GM18517 (cell line): ENCODE measurements at regions not wholly inside any gene's neighbourhood (a gene's known extent, or its start where the extent isn't known, plus 50 kb on each side); places are given as distances from the start of the nearest gene placed in this dataset.
"Not testable (repeated sequence)": the region's sequence is repeated elsewhere in the genome, so short reads cannot be mapped to it uniquely, and the experiment has no call there.

Experiments
- ATAC-seq: cut with Tn5 transposase; IDR thresholded peaks from one replicate; pipeline ENCODE4 v1.9.1; 2021; ENCODE audit warnings: mild to moderate bottlenecking, moderate library complexity; ENCODE audit not compliant: unreplicated experiment

DNA sequence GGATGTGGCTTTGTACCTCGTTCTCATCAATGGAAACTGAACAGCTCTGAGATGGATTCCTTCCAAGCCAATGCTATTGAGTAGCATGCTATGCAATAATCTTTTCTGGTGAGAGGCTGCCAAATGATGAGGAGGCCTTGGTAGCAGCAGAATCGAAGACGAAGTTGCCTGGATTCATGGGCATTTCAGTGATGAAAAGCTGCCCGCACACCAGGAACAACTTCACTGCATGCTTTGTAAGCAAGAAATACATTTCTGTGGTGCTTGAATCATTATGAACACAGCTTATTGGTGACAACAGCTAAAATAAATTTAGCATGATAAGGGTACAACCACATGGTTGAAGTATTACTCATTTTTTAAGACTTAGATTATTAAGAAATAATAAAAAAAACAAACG lies 246.8 kb upstream of the ROBO1 start:
- ATAC-seq = no peak

DNA sequence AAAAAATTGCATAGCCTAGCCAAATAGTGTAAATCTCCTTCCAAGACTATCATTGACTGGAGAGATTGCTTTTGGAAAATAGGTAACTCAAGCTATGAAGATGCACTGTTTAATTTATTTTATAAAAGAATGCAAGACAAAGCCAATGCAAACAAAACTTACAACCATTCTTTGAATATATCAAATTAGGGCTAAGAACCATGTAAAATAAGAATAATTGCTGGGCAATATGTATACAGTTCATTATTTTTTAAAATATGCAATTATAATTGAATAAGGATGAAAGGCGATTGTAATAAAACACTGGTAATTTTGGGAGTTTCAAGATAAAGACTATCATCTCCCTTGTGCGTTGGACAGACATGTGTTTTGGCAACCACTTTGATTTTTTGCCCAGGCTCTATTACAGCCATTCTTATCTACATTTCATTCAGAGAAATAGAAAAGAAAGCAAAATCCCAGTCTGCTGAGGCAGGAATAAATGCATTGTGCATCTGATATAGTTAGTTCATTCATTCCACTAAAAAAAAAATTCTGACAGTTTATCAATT lies 242.3 kb upstream of the ROBO1 start:
- ATAC-seq = no peak

DNA sequence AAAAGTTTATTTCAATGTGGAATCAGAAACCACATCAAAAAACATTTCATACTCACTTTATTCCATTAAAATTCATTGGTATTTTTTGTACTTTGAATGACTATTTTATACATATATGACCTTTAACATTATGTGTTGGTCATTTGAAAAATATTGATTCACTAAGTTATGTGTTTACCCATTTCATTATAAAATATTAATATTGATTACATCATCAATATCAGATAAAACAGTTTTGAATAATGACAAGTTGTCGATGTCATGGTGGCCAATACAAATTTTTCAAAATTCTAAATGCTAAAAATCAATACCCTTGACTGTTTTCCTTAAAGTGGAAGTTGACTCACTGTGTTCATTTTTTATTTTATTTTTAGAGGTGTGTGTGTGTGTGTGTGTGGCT lies 239.7 kb upstream of the ROBO1 start:
- no peak for ATAC-seq

DNA sequence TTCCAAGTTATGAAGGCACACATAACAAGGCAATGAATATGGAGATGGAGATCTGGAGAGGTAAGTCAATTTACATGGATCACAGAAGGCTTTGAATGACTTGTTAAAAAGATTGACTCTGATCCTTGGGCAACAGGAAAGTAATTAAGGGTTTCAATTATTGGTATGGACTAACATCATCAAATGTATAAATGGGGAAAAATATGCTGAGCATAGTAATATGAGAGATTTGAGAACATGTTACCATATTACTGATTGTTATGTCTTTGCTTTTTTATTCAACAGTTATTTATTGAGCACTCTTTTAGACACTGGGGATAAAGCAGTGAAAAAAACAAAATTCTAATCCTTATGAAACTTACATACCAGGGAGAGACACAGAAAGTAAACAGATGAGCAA lies 238.5 kb upstream of the ROBO1 start:
- no peak for ATAC-seq

DNA sequence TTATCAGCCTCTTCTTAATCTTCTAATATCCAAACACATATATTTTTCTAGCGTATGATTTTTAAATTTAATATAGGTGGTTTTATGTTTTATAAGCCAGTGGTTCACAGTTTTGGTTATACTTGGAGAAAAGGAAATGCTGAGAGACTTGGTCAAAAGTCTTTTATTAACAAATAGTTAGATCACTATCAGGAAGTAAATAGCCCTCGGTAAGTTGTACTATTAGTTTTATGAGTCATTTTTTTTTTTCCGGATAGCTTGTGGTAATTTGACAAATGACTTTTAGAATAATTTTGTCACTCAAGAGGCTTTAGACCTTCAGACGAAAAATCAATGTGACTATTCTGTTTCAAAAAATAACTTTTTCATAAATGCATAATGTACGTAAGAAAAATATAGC lies 232.2 kb upstream of the ROBO1 start:
- ATAC-seq = no peak

DNA sequence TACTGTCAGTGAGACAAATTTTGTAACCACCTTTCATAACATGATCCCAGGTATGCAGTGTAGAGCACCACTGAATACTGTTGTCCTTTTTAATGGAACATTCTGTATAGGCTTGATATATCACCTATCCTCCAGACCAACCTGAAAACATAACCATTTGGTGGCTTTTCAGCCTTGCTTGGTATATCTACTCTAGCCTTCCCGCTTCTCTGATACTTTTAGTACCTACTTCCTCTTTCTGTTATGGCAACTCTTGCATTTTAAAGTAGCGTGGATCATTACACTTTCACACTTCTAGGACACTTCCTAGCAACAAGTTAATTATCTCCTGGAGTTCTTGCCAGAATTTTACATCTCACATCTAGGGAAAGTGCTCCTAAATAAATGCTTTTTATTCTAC lies 226.6 kb upstream of the ROBO1 start:
- ATAC-seq = no peak

DNA sequence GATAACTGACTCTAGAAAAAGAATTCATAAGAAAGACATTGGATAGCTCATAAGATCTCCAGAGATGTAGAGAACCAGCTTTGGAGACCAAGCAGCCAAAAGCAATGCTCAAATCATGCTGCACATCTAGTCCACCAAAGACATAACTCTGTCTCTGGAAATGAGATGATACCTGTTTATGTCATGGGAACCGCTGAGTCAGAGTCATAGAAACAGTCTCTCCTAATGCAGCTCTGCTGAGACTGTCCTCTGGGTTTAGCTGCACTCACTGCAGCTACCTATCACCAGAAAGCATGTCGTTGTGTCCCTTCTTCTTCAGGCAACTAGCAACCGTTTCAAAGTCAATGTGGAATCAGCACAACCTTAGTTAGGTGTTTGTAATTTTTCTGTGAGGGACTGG lies 218.5 kb upstream of the ROBO1 start:
- no peak for ATAC-seq

DNA sequence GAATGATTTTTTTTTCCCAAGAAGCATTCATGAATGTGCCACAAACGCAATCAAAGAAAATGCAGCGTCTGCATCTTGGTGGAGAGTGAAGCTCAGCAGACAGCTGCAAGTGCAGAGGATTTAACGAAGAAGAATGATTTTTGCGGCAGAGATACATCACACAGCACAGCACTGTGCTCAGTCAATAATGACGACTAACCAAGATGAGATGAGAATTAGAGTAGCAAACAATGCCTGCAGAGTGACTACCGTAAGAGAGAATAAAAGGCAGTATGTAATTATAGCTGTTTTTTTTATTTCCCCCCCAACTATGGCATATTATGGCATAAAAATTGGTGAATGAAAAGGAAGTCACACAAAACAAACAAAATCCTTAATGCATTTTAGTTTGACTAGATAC lies 218.0 kb upstream of the ROBO1 start:
- ATAC-seq = no peak

DNA sequence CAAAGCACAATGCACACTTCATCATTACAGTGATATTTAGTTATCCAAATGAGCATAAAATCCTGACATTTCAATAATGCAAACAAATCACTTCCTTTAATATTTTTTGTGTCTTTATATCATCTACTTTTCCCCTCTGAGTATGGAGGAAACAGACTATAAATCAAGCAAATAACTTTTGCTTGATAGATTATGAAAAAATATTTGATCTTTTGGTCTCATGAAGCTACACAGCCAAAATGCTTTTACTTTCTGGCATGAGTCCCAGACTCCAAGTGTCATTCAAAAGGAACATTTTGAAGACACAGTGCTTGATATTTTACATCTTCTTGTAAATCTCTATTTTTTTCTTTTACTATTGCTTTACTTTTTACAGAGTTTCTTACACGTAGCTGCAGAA lies 215.3 kb upstream of the ROBO1 start:
- ATAC-seq = no peak

DNA sequence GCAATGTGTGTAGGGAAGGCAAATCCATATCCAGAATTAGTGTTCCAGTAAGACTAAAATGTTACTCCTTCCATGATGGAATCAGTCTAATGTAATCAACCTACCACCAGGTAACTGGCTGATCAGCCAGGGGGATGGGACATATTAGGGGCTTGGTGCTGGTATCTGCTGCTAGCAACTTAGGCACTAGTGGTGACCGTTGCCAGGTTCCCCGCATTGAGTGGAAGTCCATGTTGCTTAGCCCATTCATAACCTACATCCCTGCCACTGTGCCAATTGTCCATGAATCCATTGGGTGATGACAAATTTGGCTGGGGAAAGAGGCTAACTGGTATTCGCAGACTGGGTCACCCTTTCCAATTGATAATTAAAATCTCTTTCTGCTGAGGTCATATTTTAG lies 212.2 kb upstream of the ROBO1 start:
- ATAC-seq = no peak

DNA sequence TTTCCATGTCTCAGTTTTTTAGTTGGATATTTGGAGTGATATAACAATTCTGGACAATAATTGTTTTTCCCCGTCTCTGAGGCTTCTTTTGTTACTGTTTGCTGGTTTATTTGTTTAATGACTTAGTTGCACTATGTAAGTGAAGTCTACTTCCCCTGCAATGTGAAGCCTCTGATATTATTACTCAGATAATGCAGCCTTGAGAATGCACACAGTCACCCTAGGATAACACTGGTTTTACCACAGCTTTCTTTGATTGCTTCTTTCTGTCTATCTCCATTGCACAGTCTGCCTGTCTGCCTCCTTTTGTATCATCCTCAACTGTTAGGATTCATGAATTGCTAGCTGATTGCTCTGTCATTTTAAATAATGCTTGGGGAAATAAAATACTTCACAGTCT lies 208.7 kb upstream of the ROBO1 start:
- no peak for ATAC-seq

DNA sequence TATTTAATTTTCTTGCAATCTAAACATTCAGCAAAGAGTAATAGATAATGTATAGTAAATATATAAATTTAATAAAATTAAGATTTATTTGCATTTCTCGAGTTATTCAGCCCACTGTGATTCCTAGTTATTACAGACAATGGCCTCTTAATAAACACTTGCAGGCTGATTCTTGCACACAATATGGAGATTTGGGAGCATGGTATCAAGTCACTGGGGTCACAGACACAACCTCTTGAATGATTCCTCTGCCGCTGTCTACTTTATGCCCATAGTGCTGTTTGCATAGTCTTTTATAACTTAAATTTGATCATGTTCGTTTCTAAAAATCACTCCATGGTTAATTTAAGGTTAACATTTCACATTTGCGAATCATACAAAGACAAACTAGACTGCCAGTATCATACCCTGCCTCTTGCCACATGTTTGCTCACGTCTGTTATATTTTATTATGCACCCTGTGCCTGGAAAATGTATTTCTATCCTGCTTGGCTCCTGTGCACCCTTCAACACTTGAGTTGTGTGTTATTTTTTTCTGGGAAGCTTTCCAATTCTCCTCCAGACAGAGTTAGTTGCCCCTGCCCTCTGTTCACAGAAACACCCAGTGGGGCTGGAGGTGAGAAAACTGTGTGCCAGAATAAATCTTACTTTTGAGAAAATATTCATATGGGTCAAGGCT lies 206.3 kb upstream of the ROBO1 start:
- no peak for ATAC-seq

DNA sequence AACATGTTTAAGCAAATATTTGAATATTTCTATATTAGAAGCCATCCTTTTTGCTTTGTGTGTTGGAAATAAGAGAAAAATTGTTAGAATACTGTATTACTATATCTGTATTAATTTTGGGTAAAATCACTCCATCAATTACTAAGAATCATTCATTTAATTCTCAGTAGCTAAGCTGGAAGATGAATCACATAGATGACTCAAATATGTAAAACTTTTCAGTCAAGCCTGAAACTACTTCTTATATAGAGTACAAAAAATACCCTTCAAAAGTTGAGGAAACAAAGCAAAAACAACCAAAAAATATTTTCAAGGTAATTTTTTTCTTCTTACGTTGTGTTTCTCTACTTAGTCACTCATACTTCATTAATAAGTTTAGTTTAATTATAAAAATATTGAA lies 205.7 kb upstream of the ROBO1 start:
- ATAC-seq = no peak

DNA sequence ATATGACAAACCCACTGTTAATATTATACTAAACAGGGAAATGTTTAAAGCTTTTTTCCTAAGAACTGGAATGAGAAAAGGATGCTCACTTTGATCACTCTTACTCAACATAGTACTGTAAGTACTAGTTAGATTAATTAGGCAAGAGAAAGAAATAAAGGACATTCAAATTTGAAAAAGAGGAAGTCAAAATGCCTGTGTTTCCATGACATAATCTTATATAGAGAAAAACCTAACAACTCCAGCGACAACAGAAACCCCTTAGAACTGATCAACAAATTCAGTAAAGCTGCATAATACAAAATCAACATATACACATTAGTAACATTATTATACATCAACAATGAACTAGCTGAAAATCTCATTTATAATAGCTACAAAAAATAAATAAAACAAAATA lies 200.6 kb upstream of the ROBO1 start:
- no peak for ATAC-seq

DNA sequence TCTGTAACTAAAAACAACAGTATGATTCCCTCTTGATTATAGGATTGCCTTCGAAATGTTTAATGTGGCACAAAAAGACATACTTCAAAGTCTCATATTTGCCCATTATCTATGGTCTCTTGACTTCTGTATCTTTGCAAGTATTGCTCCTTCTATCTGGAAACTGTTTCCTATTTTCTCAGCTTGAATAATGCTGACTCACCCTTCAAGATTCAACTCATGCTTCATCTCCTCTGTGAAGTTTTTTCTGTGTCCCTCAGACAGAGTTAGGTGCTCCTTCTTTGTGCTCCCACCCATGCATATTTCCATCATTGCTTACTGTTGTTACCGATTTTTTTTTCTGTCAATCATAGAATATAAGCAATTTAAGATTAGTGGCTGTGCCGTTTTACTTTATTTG lies 192.8 kb upstream of the ROBO1 start:
- ATAC-seq = no peak

DNA sequence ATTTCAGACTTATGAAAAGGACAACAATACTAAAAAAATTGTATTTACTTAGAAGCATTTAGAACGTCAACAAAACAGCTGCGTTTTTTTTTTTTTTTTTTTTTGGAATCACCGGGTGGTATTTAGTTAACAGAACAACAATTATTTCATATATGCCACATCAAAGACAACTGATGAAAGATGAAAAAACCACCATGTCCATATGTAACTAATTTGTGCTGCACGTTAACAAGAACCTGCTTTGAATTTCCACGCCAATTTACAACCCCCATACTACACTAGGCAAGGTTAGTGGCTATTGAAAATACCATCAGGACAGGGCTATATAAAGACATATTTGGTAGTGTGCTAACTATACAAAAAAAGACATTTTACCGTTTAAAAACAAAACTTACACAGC lies 189.3 kb upstream of the ROBO1 start:
- ATAC-seq = no peak

DNA sequence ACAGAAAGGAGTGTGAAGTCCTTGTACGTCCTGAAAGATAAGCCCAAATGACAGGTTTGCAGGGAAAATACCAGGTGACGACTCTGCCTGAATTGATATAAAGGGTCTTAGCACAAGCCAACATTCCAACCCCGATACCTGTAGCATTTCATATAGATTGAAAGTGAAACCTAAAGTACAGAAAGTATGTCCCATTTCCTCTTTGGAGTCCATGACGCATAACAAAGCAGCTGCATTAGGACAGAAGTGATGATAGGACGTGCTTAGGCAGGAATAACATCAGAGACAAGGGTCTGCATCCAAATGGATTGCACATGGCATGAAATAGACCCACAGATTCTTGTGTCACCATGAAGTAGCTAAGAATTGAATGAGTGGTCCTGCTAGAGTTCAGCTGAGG lies 187.0 kb upstream of the ROBO1 start:
- no peak for ATAC-seq

DNA sequence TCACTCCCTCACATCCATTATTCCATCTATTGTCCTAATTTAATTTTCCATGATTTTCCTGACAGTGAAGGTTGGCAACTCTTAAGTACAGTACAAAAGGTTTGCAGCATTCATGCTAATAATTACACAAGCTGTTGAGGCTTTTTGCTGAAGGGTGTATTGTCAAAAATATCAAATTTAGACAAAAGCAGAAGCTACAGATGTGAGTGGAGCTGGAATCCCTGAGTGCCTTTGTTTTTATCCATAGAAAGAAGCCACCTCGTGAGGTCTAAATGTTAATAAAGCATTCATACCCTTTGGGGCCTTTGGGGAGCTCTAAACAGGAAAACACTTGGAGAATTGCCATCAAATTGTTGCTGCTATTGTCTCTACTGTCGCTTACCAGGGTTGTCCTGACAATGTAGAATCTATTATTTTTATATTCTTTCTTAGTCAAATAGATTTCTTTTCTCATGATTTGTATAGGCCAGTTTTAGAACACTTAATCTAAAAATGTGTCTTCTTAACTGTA lies 185.8 kb upstream of the ROBO1 start:
- no peak for ATAC-seq

DNA sequence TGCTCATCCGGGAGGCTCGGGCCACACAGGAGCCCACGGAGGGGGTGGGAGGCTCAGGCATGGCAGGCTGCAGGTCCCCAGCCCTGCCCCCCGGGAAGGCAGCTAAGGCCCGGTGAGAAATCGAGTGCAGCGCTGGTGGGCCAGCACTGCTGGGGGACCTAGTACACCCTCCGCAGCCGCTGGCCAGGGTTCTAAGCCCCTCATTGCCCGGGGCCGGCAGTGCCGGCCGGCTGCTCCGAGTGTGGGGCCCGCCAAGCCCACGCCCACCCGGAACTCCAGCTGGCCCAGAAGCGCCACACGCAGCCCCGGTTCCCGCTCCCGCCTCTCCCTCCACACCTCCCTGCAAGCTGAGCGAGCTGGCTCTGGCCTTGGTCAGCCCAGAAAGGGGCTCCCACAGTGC lies 183.6 kb upstream of the ROBO1 start:
- not testable (repeated sequence) for ATAC-seq

DNA sequence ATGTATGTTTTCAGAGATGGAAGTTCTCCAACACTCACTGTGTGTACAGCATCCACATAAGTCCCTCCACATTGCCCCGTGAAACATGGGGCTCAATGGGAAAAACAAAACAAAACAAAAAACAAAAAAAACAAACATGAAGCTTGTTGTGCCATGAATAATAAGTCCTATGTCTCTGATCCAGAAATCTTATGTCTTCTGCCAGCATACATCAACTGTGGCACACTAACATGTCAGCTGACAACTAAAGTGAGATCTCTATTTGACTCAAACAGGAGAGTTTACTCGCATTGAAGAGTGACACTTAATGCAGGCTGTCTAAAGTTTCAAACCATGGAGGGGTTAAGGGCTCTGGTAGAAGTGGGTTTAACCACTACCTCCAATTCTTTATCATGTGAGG lies 180.2 kb upstream of the ROBO1 start:
- no peak for ATAC-seq

DNA sequence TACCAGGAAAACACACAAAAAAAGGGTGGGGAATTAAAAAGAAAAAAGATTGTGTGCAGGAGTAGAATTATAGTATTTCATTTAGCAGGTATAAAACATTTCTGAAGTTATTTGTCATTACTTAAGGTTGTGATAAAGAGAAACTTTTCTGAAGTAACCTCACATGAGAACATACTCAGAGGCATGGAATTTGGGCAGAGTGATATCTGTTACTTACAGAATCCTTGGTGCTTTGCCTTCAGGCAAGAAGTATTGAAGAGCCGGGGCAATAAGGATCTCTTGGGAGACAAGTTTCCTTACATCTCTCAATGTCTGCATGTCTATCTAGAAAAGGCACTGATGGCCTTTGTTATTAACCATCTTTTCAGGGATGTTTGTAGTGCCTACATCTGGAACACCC lies 179.7 kb upstream of the ROBO1 start:
- ATAC-seq = no peak

DNA sequence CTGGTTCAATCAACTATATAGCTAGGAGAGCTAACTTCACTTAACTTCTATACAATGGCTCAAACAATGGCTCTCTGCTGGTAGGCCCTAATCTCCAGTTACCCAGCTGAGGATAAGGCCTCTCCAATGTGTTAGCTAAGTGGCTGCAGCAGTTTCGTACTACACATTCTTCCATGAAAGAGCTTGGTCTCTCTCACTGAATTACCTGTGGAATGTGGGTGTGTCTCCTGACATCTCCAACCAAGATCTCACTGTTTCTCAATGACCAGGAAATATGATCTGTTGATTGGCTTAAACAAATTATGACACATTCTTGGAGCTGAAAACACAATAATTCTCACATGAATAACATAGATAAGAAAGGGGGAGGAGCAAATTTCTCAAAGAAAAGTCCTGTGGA lies 169.8 kb upstream of the ROBO1 start:
- ATAC-seq = no peak

DNA sequence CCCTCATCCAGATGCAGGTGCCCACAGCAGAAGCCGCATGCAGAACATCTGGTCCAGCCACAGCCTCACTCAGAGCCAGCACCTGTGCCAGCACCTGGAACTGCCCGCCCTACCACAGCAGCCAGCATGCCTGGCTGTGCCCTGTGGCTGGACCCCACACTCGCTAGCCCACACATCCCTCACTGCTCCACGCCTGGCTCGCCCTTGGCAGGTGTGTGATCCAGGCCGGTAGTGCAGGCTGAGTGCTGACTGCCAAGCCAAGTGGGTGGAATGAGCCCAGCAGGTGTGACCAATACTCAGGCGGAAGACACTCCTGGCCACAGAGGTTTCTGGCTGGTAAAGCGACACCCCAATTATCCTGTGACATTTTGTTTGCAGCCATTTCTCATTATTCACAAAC lies 162.4 kb upstream of the ROBO1 start:
- ATAC-seq = no peak
